B cell (primary cell): ENCODE measurements at regions not wholly inside any gene's neighbourhood (a gene's known extent, or its start where the extent isn't known, plus 50 kb on each side); places are given as distances from the start of the nearest gene placed in this dataset.

ENCODE experiments used
- CTCF ChIP-seq: fragments of 200-600 bp; IDR thresholded peaks from one replicate; pipeline ENCODE4 v1.8.0; 2022; ENCODE audit warnings: antibody characterized with exemption, mild to moderate bottlenecking
- EZH2 ChIP-seq: IDR thresholded peaks from 2 replicates; pipeline ENCODE4 v1.6.1; 2012; ENCODE audit warnings: borderline replicate concordance, low read depth, mild to moderate bottlenecking, moderate library complexity, low read length; ENCODE audit not compliant: insufficient read depth, poor library complexity, severe bottlenecking

DNA sequence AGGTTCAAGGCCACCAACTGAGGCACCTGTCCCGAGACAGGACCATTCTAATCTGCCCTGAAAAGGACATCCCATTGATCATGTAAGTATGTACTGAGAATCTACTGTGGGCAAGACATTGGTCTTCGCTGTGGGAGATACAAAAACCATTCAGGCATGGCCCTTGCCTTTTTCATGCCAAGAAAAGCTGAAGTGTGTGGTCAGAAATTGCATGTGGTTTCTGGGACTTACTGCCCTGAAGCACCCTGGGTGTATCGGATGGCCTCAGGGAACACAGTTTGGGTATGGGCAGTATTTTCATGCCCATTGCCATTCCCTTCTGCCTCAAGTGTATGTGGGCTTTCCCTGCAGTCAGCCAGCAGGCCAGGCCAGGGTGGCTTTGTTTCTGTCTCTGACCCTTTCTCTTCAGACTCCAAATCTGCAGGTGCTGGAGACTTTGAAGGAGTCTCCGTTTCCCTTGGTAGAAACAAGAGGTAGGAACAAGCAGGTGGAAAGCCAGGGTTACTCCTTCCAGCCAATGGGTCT lies 285.7 kb downstream of the ZEB1 start:
- TF ChIP-seq CTCF (no peak), EZH2 (no peak)
